GM21786 (cell line): ENCODE measurements at regions not wholly inside any gene's neighbourhood (a gene's known extent, or its start where the extent isn't known, plus 50 kb on each side); places are given as distances from the start of the nearest gene placed in this dataset.

Source experiments
- ATAC-seq: cut with Tn5 transposase; IDR thresholded peaks from one replicate; pipeline ENCODE4 v1.9.1; 2021; ENCODE audit not compliant: unreplicated experiment

- peak; percentile 75 for ATAC-seq
Observed at GRCh38 chrX:45758738-45759397, 558.2 kb upstream of the DIPK2B start.

- ATAC-seq, result peak; percentile 30
Observed at GRCh38 chrX:45758319-45758718, 557.6 kb upstream of the DIPK2B start.

- no peak for ATAC-seq
Observed at GRCh38 chrX:45757272-45757671, 556.6 kb upstream of the DIPK2B start.

GRCh38 chrX:45756557-45756956 is 555.9 kb upstream of the DIPK2B start:
- no peak for ATAC-seq

- no peak for ATAC-seq
Observed at GRCh38 chrX:45755703-45756102, 555.0 kb upstream of the DIPK2B start.

- no peak for ATAC-seq
Observed at GRCh38 chrX:45751156-45751555, 550.5 kb upstream of the DIPK2B start.

- ATAC-seq, result no peak
Observed at GRCh38 chrX:45750639-45751038, 550.0 kb upstream of the DIPK2B start.

- ATAC-seq, result no peak
Observed at GRCh38 chrX:45749375-45749774, 548.7 kb upstream of the DIPK2B start.

- no peak for ATAC-seq
Observed at GRCh38 chrX:45748369-45748774, 547.7 kb upstream of the DIPK2B start.

GRCh38 chrX:45747905-45748304 is 547.2 kb upstream of the DIPK2B start:
- ATAC-seq, result no peak

GRCh38 chrX:45745479-45745878 is 544.8 kb upstream of the DIPK2B start:
- ATAC-seq, result no peak

- ATAC-seq, result no peak
Observed at GRCh38 chrX:45743906-45744625, 543.4 kb upstream of the DIPK2B start.

GRCh38 chrX:45743081-45743533 is 542.4 kb upstream of the DIPK2B start:
- ATAC-seq, result no peak

GRCh38 chrX:45740291-45740690 is 539.6 kb upstream of the DIPK2B start:
- ATAC-seq, result no peak

- ATAC-seq, result no peak
Observed at GRCh38 chrX:45735571-45735970, 534.9 kb upstream of the DIPK2B start.

- no peak for ATAC-seq
Observed at GRCh38 chrX:45731448-45731847, 530.8 kb upstream of the DIPK2B start.

GRCh38 chrX:45727761-45728160 is 527.1 kb upstream of the DIPK2B start:
- no peak for ATAC-seq

- ATAC-seq, result no peak
Observed at GRCh38 chrX:45722471-45722870, 521.8 kb upstream of the DIPK2B start.

GRCh38 chrX:45719751-45720501 is 519.2 kb upstream of the DIPK2B start:
- no peak for ATAC-seq

- no peak for ATAC-seq
Observed at GRCh38 chrX:45718676-45719075, 518.0 kb upstream of the DIPK2B start.

- ATAC-seq, result no peak
Observed at GRCh38 chrX:45716750-45717149, 516.1 kb upstream of the DIPK2B start.

- no peak for ATAC-seq
Observed at GRCh38 chrX:45715748-45716147, 515.1 kb upstream of the DIPK2B start.
